ENCODE measurements at regions not wholly inside any gene's neighbourhood (a gene's known extent, or its start where the extent isn't known, plus 50 kb on each side); places are given as distances from the start of the nearest gene placed in this dataset.

- TF ChIP-seq CTCF (IDR thresholded peaks at IDR 0.05; ENCODE audit: low read depth, low read length): no peak
- no peak for TF ChIP-seq POLR2A (IDR thresholded peaks at IDR 0.05; ENCODE audit: extremely low read depth, insufficient read length)
- no peak for TF ChIP-seq MAX (IDR thresholded peaks at IDR 0.05; ENCODE audit: low read depth, low read length)
- TF ChIP-seq MYC (IDR thresholded peaks at IDR 0.05; ENCODE audit: low read depth, low read length): no peak
Observed at GRCh38 chr15:98514034-98514622, 134.2 kb upstream of the IGF1R start.

All from NB4 (cell line).